Uterus (tissue), 2 donors: ENCODE measurements at regions not wholly inside any gene's neighbourhood (a gene's known extent, or its start where the extent isn't known, plus 50 kb on each side); places are given as distances from the start of the nearest gene placed in this dataset.

ENCODE experiments used
- POLR2A ChIP-seq, 2 donors: fragments of 450-650 bp; IDR thresholded peaks; one replicate each; pipeline ENCODE4 v1.6.1; 2016; ENCODE audit warnings: antibody characterized with exemption in 2 of 2, mild to moderate bottlenecking in 1 of 2, moderate library complexity in 1 of 2
- TF ChIP-seq, protein P1 (sequence below), 4 experiments: fragments of 200-600 bp in 2 of 4; fragments of 450-650 bp in 2 of 4; sonication (generic) in 2 of 4; IDR thresholded peaks; one replicate each; pipeline ENCODE4 v1.5.1; 2016 to 2019; ENCODE audit warnings: antibody characterized with exemption in 4 of 4, mild to moderate bottlenecking in 2 of 4, moderate library complexity in 1 of 4

DNA sequence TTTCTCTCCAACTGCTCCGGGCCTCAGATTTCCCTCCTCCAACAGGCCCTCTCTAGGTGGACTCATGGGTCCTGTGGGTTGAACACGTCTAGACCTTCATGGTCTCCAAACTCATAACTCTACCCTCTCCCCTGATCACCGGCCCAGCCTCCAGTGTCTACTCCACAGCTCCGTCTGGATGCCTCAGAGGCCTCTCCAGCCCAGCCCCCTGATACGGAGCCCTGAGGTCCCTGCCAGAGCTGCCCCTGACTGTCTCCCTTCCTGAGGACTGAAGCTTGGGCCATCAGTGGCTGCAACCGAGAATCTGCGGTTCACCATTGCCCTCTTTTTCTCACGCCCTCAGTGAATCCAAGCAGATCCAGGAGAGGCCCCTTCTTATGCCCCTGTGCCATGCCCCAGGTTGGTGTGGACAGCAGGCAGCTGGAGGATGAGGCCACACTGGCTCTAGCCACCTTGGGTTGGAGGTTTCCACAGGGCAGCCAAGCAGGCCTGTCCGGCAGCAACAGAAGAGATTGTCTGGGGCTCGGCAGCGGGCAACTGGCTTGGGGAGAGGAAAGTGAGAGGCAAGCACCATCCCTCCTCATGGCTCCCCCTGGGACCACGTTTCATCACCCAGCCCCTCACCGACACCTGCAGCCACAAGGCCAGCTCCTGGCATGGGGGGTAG, 104.6 kb upstream of the FGF3 start:
- TF ChIP-seq, protein P1, sequence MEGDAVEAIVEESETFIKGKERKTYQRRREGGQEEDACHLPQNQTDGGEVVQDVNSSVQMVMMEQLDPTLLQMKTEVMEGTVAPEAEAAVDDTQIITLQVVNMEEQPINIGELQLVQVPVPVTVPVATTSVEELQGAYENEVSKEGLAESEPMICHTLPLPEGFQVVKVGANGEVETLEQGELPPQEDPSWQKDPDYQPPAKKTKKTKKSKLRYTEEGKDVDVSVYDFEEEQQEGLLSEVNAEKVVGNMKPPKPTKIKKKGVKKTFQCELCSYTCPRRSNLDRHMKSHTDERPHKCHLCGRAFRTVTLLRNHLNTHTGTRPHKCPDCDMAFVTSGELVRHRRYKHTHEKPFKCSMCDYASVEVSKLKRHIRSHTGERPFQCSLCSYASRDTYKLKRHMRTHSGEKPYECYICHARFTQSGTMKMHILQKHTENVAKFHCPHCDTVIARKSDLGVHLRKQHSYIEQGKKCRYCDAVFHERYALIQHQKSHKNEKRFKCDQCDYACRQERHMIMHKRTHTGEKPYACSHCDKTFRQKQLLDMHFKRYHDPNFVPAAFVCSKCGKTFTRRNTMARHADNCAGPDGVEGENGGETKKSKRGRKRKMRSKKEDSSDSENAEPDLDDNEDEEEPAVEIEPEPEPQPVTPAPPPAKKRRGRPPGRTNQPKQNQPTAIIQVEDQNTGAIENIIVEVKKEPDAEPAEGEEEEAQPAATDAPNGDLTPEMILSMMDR (IDR thresholded peaks at IDR 0.05), result no peak
- no peak for TF ChIP-seq POLR2A (IDR thresholded peaks at IDR 0.05)
